GM11168 (cell line): ENCODE measurements at regions not wholly inside any gene's neighbourhood (a gene's known extent, or its start where the extent isn't known, plus 50 kb on each side); places are given as distances from the start of the nearest gene placed in this dataset.

Experiments
- in situ Hi-C: fragments of 300-500 bp; cut with MboI; formaldehyde crosslinking; loops from one replicate; pipeline ENCODE4 v1.12.0; 2022; ENCODE audit warnings: low sequenced_read_pairs; ENCODE audit not compliant: unreplicated experiment

DNA sequence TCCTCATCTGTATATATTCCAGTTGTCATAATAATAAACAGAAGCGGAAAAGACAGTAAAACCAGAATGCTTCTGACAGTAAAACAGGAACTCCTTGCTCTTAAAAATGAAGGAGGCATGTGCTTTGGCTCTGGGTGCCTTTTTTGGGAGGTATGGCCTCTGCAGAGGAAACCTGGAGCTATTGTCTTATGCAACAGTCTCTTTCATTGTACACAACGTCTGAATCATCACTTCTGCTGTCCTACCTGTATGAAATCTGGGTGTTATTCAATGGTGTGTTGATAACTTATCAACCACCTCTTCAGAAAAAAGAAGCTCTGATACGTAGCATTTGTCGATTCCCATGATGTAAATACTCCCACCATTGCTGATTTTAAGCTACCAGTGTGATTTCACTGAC is 64.8 kb downstream of the CDCA7 start:
- in situ Hi-C loops: loop anchor here (25.0 kb wide), 1 partner anchor 643 kb away; no protein-coding TSS in a partner anchor

DNA sequence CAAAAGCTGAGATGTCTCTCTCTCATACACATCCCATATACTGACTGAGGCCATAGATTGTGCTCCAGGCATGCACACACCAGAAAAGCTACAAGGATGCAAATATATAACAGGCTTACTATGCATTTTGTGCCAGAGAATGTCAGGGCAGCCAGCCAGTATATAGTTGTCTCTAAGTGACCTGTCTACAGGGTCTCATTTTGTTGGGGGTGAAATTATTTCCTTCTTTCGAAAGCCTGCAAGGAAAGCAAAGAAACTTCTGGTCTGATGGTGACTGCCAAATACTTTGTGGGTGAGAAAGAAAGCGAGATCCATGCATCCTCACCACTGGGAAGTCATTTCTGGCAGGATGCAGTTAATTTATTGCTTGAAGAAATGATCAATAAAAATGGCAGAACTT is 70.2 kb downstream of the CDCA7 start:
- in situ Hi-C loops: loop anchor here (25.0 kb wide), 1 partner anchor 637 kb away; no protein-coding TSS in a partner anchor

DNA sequence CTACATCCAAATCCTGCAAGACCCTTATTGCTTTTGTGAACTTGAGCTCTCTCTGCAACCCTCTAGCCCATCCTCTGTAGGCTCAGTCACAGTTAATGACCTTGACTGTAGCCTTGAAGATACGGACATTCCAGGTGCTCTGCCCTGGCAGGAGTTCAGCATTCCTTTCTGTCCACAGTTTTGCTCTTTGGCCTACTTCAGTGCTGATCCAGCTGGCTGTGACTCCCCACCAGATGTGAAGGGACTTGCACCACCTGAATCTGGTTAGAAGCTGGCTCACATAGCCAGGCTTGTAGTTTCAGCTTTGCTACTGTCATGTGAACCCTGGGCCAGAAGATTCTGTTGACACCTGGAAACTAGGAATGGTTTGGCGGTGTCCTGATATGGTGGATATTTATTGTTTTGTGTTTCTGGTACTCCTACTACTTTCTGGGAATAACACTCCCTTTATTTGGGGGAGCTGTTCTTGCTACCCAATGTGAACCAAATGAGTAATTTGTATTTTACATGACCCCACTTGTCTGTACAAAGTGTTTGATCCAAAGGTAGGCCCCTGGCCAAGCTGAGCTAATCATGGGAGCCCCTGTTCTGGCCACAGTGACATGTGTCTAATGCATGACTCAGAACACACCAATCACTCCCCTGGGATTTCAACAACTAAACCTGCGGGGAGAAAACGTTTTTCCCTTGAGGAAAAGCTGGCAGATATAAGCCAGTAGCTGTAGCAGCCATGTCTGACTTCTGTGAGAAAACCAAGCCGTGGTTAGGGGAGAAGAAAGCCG is 73.4 kb downstream of the CDCA7 start:
- in situ Hi-C loops: no loop called here

DNA sequence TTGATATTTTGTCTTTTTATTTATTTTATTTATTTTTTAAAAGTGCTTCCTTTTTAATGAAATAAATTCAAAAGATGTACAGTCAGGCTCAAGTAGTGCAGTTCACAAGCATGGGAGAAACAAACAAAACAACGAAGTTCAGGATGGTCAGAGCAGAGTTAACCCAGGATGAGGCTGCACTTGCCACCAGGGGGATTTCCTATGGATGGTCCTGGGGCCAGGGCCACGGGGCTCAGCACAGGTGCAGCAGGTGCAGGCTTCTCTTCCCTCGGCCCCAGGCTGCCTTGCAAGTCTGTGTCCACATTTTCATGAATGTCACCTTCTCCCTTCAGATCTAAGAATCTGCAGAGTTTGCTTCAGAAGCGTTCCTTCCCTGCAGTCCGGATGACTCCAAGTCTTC is 76.5 kb downstream of the CDCA7 start:
- in situ Hi-C loops: no loop called here

DNA sequence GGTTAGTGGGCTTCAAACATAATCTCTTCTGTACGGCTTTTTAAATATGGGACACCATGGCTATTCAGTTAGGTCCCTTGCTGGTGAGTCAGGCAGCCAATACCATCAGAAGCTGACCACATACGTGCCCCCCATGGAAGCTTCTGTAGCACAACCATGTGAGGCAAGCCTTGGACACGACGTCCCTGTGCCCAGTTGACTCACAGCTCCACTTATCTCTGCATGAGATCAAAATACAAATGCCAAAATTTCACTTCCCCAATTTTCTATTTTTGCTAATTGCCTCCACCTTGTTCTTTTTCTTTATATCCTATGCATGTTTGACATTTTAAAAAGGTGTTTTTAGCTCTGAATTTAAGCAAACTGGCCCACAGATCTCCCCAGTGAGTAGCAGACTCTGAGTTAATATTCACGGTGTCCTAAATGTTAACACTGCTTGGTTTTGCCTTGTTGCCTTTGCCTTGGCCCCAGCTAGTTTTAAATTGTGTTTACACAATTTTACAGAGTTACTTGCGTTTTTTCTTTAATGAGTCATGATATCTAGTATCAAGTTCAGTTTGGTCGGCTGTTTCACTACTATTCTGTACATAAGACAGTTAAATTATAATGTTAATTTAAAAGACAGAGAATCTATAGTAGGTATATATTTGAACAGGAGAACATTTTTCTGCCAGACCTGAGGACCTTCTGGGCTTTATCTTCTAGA is 77.5 kb downstream of the CDCA7 start:
- in situ Hi-C loops: no loop called here

DNA sequence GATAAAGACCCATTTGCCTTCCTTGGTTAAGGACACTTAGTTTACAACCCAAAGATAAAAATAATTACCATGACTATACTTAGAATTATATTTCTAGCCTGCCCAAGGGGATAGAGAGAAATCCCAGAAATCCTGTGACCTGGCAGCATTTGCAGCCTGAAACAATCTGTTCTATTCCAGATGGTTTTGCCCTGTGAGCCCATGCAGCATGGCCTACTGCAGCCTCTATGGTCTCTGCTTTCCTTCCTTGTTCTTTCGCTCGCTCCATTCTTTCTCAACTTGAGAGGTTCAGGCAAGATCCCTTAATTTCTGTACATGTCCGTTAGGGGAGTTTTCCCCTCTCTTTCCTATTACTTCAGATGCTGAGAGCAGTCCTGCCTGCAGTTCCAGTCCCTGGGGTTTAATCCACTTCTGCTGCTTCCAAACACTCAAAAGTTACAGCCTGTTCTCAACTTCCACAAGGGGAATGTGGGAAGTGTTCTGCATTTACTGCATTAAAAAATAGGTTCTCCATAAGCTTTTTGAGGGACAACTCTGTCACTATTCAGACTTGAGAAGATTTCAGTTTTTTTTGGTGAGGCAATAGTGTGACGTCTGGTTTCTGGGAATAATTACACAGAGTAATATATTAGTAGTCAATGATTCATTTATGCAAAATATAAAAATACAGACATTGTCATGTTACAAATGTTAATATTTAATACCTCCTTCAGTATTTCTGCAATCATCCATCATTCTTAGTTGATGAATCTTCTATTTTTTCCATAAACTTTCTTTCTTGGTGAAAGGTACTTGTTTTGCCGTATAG is 80.3 kb downstream of the CDCA7 start:
- in situ Hi-C loops: no loop called here

DNA sequence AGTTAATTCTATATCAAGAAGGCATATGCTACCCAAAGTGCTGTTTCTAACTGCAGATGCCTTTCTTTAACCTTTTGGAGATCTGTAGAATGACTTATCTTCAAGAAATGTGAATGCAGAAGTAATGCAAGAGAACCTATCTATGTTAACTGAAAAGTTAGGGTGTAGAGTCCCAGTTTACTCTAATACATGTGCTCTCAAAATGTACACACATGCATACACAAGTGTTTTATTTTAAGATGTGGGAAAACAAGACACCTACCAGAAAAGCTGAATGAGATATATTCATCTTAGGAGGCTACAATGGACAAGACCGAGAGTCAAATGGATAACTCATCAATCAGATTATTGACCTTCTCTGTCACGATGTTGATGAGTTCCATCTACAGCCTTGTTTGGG is 80.9 kb downstream of the CDCA7 start:
- in situ Hi-C loops: no loop called here

DNA sequence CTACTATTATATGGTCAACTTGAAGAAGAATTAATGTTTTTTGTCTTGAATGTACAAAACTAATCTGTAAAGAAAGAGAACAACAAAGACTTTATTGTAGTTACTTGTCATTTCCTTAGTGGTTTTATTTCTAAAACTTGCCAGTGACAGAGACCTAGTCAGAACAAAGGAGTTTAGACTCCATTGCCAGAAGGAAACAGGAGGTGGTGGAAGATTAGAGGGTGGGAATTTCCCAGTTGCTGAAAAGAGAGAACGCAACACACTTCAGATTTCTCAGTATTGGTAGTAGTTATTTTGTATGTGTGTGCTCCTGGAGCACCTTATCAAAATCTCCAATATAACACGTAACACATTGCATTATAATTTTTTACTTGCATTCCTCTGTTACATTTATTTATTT is 81.4 kb downstream of the CDCA7 start:
- in situ Hi-C loops: no loop called here

DNA sequence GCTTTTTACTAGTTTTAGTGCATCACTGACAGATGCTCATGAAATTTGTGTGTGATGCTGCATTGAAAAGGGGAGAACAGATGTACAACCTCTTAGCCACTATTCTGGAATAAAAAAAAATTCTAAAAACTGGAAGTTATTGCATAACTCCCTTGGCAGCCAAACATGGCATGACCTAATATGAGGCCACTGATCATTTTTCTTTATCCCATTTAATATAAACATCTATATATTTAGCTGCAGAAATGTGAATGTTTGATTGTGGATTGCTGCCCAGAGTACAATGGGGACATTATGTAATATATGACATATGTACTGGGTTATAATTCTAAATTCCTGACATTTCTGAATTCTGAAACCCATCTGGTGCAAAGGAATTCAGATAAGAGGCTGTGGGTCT is 86.5 kb downstream of the CDCA7 start:
- in situ Hi-C loops: no loop called here

DNA sequence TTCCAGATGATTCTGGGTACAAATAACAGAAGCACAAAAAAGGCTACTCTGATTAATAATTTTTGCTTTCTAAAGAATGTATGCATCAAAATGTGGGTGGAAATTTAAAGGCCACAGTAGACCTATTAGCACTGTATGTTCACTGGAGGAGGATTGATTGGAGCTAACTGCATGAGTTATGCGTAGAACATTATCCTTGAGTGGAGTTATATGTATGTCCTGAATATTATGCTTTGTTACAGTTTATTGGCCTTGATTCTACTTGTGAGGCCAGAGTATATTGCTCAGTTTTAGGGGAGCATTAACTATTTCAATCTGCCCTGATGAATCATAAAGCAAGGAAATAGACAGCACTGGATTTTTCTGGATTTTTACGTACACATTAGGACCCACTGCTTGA is 87.9 kb downstream of the CDCA7 start:
- in situ Hi-C loops: no loop called here

DNA sequence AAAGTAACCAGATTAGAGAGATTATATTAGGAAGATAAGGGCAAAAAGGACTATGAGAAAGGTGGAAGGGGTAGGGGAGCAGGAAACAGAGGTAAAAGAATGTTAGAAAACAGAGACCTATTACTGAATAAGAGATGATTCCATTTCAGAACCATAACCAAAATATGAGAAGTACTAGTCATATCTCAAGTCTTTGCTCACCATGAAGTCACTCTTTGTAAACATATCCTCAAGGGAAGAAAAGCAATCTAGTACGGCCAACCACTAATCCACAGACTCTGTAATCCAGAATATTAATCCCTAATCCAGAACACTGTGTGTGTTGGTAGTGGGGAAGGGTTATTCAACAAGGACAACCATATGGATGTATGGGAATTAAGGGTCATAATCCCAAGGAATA is 92.0 kb downstream of the CDCA7 start:
- in situ Hi-C loops: no loop called here

DNA sequence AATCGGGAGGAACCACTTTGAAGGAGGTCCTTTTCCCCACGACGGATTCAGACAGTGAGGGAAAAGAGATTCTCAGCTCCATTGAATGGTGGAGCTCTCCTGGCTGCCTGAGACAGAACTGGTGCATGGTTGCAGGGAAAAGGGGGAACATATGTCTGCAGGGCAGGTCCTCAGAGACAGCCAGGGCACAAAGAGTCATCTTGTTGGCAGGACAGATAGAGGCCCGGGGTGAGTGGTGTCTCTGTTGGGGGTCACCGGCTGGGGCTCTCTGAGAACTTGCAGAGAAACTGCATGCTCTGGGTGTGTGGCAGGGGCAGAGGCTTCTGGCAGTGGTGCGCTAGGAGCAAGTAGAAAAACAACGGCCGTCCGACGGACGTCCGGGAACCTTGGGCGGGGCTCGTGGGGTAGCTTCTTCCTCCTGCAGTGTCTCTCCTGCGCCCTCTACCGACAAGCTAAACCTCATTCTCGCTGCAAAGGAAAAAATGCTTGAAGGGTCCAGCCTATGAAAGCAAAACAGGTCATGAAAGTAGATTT is 94.3 kb downstream of the CDCA7 start:
- in situ Hi-C loops: no loop called here

DNA sequence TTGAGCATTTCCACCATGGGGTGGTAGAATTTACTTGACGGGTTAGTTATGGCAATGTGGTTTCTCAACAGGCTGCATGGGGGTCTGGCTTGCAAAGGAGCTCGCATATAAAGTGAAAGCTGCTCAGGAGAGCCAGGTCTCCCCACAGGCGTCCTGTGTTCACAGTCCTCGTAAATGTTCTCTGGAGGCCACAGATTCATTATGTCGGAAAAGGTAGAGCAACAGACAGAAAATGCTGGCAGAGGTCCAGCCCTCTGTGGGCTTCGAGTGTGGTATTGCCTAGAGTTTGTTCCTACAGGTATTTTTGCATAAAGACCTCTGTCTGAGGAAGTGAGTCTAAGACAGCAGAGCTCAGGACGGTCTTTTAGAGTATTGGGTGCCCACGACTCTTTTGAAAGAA is 96.4 kb downstream of the CDCA7 start:
- in situ Hi-C loops: no loop called here

DNA sequence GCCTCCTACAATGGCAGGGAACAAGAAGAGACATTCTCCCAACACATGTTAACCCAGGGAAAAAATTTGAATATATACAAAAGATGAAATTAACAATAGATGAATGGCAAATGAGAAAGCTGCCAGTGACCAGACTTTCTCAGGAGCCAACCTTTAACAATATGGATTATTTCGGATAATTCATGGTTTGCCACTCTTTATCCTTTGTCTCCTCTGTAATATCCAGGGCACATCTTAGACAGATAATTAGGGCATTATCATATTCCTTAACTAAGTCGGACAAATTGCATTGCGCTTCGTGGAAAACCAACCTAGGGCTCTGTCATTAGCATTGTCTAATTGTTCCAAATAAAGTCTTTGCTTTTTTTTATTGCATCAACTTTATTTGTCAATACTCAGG is 97.3 kb downstream of the CDCA7 start:
- in situ Hi-C loops: no loop called here

DNA sequence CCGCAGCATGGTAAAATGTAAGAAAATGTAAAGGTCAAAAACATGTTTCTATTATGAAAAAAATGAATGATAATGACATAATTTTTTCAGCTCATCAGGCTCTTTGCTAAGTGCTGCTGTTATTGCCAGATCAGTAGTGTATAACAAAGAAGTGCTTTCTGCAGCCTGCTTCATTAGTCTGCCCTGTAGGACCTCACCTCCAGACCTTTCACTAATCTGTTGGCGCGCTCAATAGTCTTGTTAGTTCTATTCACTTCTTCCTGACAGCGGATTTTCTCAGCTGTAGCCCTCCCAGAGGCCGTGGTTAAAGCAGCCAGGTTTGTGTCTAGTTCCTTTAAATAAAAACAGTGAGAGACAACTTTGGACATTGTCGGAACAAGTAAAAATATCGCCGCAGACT is 97.7 kb downstream of the CDCA7 start:
- in situ Hi-C loops: no loop called here

DNA sequence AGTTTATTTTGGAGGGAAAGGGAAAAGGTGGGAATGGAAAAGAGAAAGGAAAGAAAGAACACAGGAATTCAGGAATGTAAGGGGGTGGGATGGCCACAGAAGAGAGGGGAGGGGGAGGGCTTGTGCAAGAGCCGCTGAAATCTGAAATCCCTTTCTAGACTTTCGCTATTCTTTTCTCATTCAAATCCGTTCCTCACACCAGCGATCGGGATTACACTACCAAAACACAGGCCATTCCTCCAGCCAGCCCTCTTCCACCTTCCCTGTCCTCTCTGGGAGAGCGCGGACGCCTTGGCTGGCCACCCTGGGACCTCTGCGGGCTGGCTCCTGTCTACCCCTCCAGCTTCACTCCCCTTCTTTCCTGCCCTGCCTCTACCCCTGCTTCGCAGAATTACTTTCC is 102.3 kb downstream of the CDCA7 start:
- in situ Hi-C loops: no loop called here

DNA sequence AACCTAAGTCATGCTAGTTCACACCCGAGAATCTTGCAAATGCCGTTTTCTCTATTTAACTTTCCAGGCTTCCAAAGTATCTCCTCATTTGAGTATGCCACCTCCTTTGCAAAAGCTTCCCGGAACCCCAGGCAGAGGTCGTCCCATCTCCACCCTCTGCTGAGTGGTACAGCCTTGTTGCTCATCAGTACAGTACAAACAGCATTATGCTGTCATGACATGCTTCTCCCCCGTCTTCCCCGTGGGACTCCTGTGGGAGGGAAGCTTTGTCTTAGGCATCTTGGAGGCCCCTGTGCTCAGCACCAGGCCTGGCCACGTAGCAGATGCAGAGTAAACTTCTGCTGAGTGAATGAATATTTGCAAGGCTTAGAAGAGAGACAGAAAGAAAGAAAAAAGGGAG is 102.7 kb downstream of the CDCA7 start:
- in situ Hi-C loops: no loop called here

DNA sequence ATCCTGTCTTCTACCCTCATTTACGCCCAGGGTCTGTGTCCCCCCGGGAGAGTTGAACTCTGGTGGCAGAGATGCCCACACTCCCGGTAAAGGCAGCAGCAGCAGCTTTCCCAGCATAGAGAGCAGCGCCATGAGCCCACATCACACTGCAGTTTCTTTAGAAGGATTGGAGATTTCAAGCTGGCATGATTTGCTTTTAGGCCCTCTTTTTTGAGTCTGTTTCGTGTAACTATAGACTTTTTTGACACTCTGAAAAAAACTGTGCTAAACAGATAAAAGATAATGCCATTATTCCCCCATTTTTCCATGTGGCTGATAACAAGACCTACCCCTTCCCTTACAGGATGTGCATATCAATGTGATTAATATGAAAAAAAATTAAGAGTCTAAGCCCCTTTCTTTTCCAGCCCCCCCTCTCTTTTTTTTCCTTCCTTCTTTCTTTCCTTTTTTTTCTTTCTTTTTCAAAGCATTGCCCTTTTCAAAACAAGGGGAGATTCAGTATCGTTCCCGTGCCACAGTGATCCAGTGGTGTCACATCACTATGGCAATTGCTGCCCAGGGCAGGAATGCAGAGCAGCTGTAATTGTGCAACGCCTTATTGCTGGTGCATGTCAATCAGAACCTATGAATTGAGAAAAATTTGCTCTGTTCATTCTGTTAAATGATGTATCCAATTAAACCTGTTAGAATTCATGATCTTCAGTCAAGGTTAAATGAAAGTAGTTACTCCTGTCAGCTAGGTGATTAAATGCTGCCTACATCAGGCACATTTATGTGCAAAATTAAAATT is 104.5 kb downstream of the CDCA7 start:
- in situ Hi-C loops: no loop called here

DNA sequence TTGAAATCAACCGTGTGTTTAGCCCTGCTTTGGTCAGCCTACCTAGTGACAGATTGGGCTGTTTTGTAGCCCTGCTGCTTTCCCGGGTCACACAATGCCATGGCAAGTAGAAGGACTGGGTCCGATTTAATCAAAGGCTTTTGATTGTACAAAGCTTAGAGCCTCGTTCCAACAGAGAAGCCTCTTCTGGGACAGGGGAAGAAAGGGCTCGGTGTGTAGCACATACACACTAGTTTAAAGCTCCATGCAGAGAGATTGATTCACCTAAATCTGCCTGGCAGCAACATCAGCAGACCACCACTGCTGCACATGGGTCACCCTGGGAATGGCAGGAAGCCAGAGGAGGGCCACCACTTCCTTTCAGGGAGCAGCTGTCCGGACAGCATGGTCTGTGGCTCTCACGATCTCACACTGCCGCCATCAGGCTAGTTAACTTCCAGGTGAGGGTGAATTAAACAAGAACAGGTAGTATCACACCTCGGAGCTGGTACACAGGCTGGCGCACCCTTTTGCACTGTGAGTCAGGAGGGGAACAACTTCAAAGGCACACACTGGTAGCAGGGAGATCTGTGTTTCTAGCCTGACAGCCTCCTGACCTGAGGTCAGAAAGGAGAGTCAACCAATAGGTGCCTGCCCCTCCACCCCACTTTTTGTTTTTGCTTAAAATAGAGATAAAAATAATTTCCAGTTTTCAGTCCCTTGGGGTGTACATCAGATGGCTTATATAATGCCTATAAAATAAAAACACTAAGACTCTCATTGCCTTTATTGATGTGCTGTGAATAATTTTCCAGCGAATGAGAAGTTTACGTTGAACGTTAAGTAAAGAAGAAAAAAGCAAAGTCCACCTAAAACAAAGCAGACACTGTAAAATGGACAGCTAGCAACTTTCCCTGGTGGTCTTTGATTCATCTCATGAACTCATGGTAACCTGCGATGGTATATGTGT is 108.5 kb downstream of the CDCA7 start:
- in situ Hi-C loops: no loop called here
